CD4-positive, alpha-beta memory T cell (primary cell): ENCODE measurements at regions not wholly inside any gene's neighbourhood (a gene's known extent, or its start where the extent isn't known, plus 50 kb on each side); places are given as distances from the start of the nearest gene placed in this dataset.

Experiments
- CTCF ChIA-PET: fragments of 350-600 bp; sonication (Branson Sonifier 250); formaldehyde crosslinking; loops from one replicate; lab custom pipeline; 2021; ENCODE audit warnings: inconsistent platforms; ENCODE audit not compliant: partially characterized antibody; lab: Charles Lee
- POLR2A ChIA-PET: fragments of 350-600 bp; sonication (Branson Sonifier 250); formaldehyde crosslinking; loops from one replicate; lab custom pipeline; 2021; ENCODE audit not compliant: partially characterized antibody; lab: Charles Lee
- DNase-seq, 5 donors: peaks; one replicate each; pipeline versions ENCODE4 v3.0.0 to v3.0.0-alpha.2; 2020 to 2022; ENCODE audit warnings: mixed read lengths in 1 of 5
- H3K27ac ChIP-seq: one replicate; pipeline ENCODE4 v1.7.0; 2013; ENCODE audit warnings: low read depth, low read length
- H3K27me3 ChIP-seq: 2 replicates; pipeline ENCODE4 v1.7.0; 2013; ENCODE audit warnings: mild to moderate bottlenecking, low read length, moderate library complexity; ENCODE audit not compliant: insufficient read depth
- H3K36me3 ChIP-seq: 2 replicates; pipeline ENCODE4 v1.7.0; 2013; ENCODE audit warnings: mild to moderate bottlenecking, low read length, moderate library complexity; ENCODE audit not compliant: insufficient read depth
- H3K4me1 ChIP-seq: 2 replicates; pipeline ENCODE4 v1.7.0; 2013; ENCODE audit warnings: mild to moderate bottlenecking, low read length, moderate library complexity; ENCODE audit not compliant: insufficient read depth
- H3K4me3 ChIP-seq, 2 donors: one replicate each; pipeline ENCODE4 v1.7.0; 2013; ENCODE audit warnings: low read length in 2 of 2, mild to moderate bottlenecking in 1 of 2
- H3K9me3 ChIP-seq, 2 donors: one replicate each; pipeline ENCODE4 v1.7.0; 2013; ENCODE audit warnings: low read length in 2 of 2, control low read depth in 1 of 2; ENCODE audit not compliant: control insufficient read depth in 1 of 2
- H3K27ac Mint-ChIP-seq, 7 donors: one replicate each; pipeline ENCODE4 v1.8.0; 2020 to 2021; ENCODE audit warnings: mixed read lengths in 7 of 7, mild to moderate bottlenecking in 6 of 7, inconsistent platforms in 3 of 7, moderate library complexity in 3 of 7
- H3K27me3 Mint-ChIP-seq, 2 donors: one replicate each; pipeline ENCODE4 v1.8.0; 2020 to 2021; ENCODE audit warnings: mixed read lengths in 2 of 2
- H3K36me3 Mint-ChIP-seq, 2 donors: one replicate each; pipeline ENCODE4 v1.8.0; 2020 to 2021; ENCODE audit warnings: mixed read lengths in 2 of 2, inconsistent platforms in 1 of 2, mild to moderate bottlenecking in 1 of 2
- H3K4me1 Mint-ChIP-seq, 4 donors: one replicate each; pipeline ENCODE4 v1.8.0; 2020 to 2021; ENCODE audit warnings: mixed read lengths in 4 of 4, mild to moderate bottlenecking in 1 of 4
- H3K4me3 Mint-ChIP-seq, 8 donors: one replicate each; pipeline ENCODE4 v1.8.0; 2020 to 2021; ENCODE audit warnings: mixed read lengths in 8 of 8, mild to moderate bottlenecking in 7 of 8, moderate library complexity in 6 of 8, inconsistent platforms in 3 of 8
- H3K9me3 Mint-ChIP-seq, 8 donors: one replicate each; pipeline ENCODE4 v1.8.0; 2020 to 2021; ENCODE audit warnings: mixed read lengths in 8 of 8, mild to moderate bottlenecking in 5 of 8, inconsistent platforms in 3 of 8, moderate library complexity in 1 of 8
- intact Hi-C: fragments of 100-400 bp; cut with micrococcal nuclease; formaldehyde crosslinking; loops from one replicate; pipeline ENCODE4 v1.15.1; 2023

DNA sequence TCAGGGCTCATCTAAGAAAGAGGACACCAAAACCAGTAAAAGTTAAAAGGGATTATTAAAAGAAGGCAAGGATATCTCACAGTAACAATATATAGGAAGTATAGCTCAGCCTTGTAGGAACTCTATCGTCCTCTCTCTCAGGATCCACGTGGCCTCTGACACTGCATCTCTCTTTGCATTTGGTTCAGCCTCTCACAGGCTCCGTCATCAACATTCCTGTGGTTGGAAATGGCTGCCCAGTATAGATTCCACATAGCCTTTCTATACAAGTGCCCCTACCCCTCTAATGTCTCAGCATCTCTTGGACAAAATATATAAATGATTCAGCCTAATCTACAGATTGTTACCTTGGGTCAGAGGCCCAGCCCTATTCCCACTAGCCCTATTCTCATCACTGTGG, 101.3 kb upstream of the DBX1 start:
- CTCF ChIA-PET, result no interaction called here
- Mint-ChIP-seq H3K36me3 (no peaks in the 10 kb centered on the region), H3K9me3 (peaks cover 0 to 2% (median 0%) of the 10 kb centered on the region in 8 donors), H3K27ac (no peak overlapping the region), H3K4me3 (no peak overlapping the region), H3K27me3 (peaks cover 10 to 11% of the 10 kb centered on the region in 2 donors), H3K4me1 (no peaks in the 10 kb centered on the region)
- intact Hi-C loops, result no loop called here
- no peak for DNase-seq
- no peak overlapping the region for H3K27ac ChIP-seq
- H3K36me3 ChIP-seq, result no peaks in the 10 kb centered on the region
- H3K4me3 ChIP-seq, result no peak overlapping the region
- no peaks in the 10 kb centered on the region for H3K4me1 ChIP-seq
- H3K27me3 ChIP-seq, result no peaks in the 10 kb centered on the region
- no peaks in the 10 kb centered on the region for H3K9me3 ChIP-seq
- POLR2A ChIA-PET, result no interaction called here

DNA sequence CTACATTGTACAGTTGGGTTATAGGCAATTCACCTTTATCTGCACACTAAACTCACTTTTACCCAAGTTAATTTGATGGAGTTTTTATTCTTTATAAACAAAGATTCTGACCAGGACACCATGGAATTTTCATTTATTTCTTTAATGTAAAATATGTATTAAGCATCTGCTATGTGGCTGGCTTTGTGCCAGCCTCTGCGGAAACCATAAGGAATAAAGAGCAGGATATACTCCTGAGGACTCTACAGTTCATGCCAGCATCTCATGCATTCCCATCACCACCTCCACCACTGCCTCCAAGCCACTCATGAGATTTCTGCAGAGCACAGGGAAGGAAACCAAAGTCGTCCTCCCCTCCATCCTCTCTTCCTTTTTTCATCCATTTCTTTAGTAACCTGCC, 100.0 kb upstream of the DBX1 start:
- Histone ChIP-seq H3K4me3 (no peak overlapping the region), H3K27ac (no peak overlapping the region), H3K9me3 (no peaks in the 10 kb centered on the region), H3K27me3 (no peaks in the 10 kb centered on the region), H3K4me1 (no peaks in the 10 kb centered on the region), H3K36me3 (no peaks in the 10 kb centered on the region)
- intact Hi-C loops, result no loop called here
- no peak for DNase-seq
- CTCF ChIA-PET, result no interaction called here
- H3K4me1 Mint-ChIP-seq, result no peaks in the 10 kb centered on the region
- no peak overlapping the region for H3K4me3 Mint-ChIP-seq
- POLR2A ChIA-PET, result no interaction called here
- H3K27me3 Mint-ChIP-seq, result peaks cover 10 to 11% of the 10 kb centered on the region in 2 donors
- no peaks in the 10 kb centered on the region for H3K36me3 Mint-ChIP-seq
- no peak overlapping the region for H3K27ac Mint-ChIP-seq
- H3K9me3 Mint-ChIP-seq, result peaks cover 0 to 2% (median 0%) of the 10 kb centered on the region in 8 donors

DNA sequence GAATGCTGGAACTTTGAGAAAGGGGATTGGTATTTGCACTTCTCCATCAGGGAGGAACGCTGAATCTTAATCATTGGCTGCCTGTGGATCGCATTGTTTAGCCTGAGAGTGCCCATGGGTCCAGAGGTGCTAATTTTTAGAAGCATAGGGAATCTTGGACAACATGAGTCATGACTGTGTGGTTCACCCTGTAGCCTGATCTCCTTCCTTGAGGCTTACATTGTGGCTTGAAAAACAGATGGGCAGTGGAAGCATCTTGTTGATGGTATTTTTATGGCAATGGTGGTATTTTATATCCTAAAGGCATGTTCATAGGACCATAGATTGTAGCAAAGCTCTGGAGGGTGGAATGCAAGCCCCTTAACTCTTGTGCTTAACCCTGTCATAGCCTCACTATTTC, 99.2 kb upstream of the DBX1 start:
- Histone ChIP-seq H3K36me3 (no peaks in the 10 kb centered on the region), H3K27ac (no peak overlapping the region), H3K4me3 (no peak overlapping the region), H3K9me3 (no peaks in the 10 kb centered on the region), H3K4me1 (no peaks in the 10 kb centered on the region), H3K27me3 (no peaks in the 10 kb centered on the region)
- Mint-ChIP-seq H3K27ac (no peak overlapping the region), H3K9me3 (peaks cover 0 to 2% (median 0%) of the 10 kb centered on the region in 8 donors), H3K4me3 (no peak overlapping the region), H3K27me3 (peaks cover 10 to 11% of the 10 kb centered on the region in 2 donors), H3K36me3 (no peaks in the 10 kb centered on the region), H3K4me1 (no peaks in the 10 kb centered on the region)
- no peak for DNase-seq
- CTCF ChIA-PET, result no interaction called here
- POLR2A ChIA-PET, result interaction anchor here (0.5 kb wide), 1 partner anchor 95 kb away, joined by 3 read pairs; no protein-coding TSS in a partner anchor
- intact Hi-C loops, result no loop called here

DNA sequence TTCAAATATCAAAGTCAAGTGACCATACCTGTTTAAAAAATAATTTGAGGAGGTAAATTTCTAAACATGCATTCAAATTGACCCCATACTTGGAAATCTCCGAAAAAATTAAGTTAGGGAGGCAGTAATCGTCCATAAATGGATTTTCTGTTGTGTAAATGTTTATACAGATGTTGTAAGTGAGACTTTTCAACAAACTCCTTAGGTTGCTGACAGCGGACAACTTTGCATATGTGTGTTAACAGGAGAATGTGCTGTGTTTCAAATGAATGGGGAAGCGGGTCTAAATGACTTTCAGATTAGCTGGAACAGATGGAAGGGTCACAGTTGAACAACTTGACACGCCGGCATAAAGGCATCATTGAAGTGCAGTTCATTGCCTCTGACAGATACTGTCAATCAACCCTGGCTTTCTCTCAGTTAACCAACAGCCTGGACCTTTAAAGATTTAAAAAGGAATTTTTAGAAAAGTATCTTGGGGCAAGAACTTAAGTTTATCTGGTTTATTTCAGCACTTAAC, 98.2 kb upstream of the DBX1 start:
- no peaks in the 10 kb centered on the region for H3K4me1 Mint-ChIP-seq
- H3K9me3 ChIP-seq, result no peaks in the 10 kb centered on the region
- no peak overlapping the region for H3K4me3 ChIP-seq
- intact Hi-C loops, result no loop called here
- POLR2A ChIA-PET, result no interaction called here
- H3K36me3 ChIP-seq, result no peaks in the 10 kb centered on the region
- CTCF ChIA-PET, result no interaction called here
- no peak overlapping the region for H3K27ac Mint-ChIP-seq
- H3K27me3 ChIP-seq, result no peaks in the 10 kb centered on the region
- DNase-seq, result no peak
- H3K4me3 Mint-ChIP-seq, result no peak overlapping the region
- H3K27ac ChIP-seq, result no peak overlapping the region
- H3K27me3 Mint-ChIP-seq, result peaks cover 9 to 10% of the 10 kb centered on the region in 2 donors
- peaks cover 0 to 2% (median 0%) of the 10 kb centered on the region in 8 donors for H3K9me3 Mint-ChIP-seq
- H3K4me1 ChIP-seq, result no peaks in the 10 kb centered on the region
- no peaks in the 10 kb centered on the region for H3K36me3 Mint-ChIP-seq

DNA sequence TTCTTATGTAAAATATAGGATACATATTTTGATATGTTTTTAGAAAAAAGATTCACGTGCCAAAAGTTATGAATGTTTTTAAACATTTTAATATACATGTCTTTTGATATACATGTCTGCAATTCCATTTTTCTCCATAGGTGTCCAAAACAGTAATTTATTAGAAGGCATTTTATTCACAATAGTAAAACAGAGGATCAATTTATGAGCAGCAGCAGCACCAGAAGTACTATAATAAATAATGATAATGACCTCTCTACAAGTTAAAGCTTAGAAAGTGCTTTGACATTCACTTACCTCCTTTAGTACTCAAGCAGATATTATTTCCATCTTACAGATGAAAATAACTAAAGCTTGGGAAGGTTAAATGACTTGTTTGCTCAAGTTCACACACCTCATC, 96.7 kb upstream of the DBX1 start:
- Mint-ChIP-seq H3K27me3 (peaks cover 15 to 16% of the 10 kb centered on the region in 2 donors), H3K4me3 (no peak overlapping the region), H3K4me1 (no peaks in the 10 kb centered on the region), H3K9me3 (peaks cover 0 to 2% (median 0%) of the 10 kb centered on the region in 8 donors), H3K27ac (no peak overlapping the region), H3K36me3 (no peaks in the 10 kb centered on the region)
- no peak overlapping the region for H3K27ac ChIP-seq
- H3K36me3 ChIP-seq, result no peaks in the 10 kb centered on the region
- POLR2A ChIA-PET, result no interaction called here
- no peaks in the 10 kb centered on the region for H3K9me3 ChIP-seq
- no peak for DNase-seq
- intact Hi-C loops, result no loop called here
- no peaks in the 10 kb centered on the region for H3K27me3 ChIP-seq
- CTCF ChIA-PET, result no interaction called here
- no peak overlapping the region for H3K4me3 ChIP-seq
- no peaks in the 10 kb centered on the region for H3K4me1 ChIP-seq

DNA sequence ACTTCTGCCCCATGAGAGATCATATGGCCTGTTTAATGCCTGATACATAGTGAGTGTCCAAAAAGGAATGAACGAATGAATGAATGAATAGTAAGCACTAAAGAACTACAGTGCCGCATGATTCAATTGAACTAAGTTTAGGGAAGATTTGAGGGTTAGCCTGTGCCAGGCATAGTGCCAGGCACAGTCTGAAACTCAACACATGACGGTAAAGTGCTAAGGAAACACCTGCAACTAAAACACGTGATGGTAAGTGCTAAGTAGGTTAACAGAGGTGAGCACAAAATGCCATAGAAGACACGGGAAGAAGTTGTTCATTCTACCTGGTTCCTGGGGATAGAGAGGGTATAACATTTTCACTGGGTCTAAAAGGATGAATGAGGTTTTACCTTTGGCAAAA, 93.5 kb upstream of the DBX1 start:
- Mint-ChIP-seq H3K9me3 (no peaks in the 10 kb centered on the region), H3K4me3 (no peak overlapping the region), H3K36me3 (no peaks in the 10 kb centered on the region), H3K27me3 (peaks cover 15 to 17% of the 10 kb centered on the region in 2 donors), H3K4me1 (no peaks in the 10 kb centered on the region), H3K27ac (peak overlapping the region in 1 of 7 donors; percentile 25)
- Histone ChIP-seq H3K27me3 (no peaks in the 10 kb centered on the region), H3K4me3 (no peak overlapping the region), H3K36me3 (no peaks in the 10 kb centered on the region), H3K9me3 (no peaks in the 10 kb centered on the region), H3K4me1 (no peaks in the 10 kb centered on the region), H3K27ac (no peak overlapping the region)
- POLR2A ChIA-PET, result no interaction called here
- CTCF ChIA-PET, result no interaction called here
- intact Hi-C loops, result no loop called here
- no peak for DNase-seq

DNA sequence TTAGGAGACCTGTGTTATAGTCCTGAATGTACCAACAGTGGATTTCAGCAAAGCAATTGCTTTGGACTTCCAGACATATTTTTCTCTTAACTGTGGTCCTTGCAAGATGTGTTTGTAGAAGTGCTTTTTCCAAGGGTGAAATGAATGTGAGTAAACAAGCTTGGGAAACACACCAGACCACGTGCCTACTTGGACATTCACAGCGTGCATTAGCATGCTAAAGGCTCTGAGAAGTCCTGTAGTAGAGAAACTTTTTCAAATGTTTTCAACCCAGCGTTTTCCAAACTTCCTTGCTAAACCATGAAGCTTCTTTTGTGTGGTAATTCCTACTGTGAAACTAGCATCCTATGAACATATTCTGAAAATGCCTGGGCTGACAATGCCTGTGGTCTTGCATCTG, 91.2 kb upstream of the DBX1 start:
- H3K36me3 Mint-ChIP-seq, result no peaks in the 10 kb centered on the region
- no peak for DNase-seq
- H3K4me3 Mint-ChIP-seq, result no peak overlapping the region
- Histone ChIP-seq H3K4me3 (no peak overlapping the region), H3K9me3 (no peaks in the 10 kb centered on the region), H3K27ac (no peak overlapping the region), H3K4me1 (no peaks in the 10 kb centered on the region), H3K36me3 (no peaks in the 10 kb centered on the region), H3K27me3 (no peaks in the 10 kb centered on the region)
- intact Hi-C loops, result no loop called here
- ChIA-PET POLR2A (no interaction called here), CTCF (no interaction called here)
- no peak overlapping the region for H3K27ac Mint-ChIP-seq
- H3K27me3 Mint-ChIP-seq, result peaks cover 13 to 24% of the 10 kb centered on the region in 2 donors
- H3K4me1 Mint-ChIP-seq, result no peaks in the 10 kb centered on the region
- no peaks in the 10 kb centered on the region for H3K9me3 Mint-ChIP-seq
